ENCODE measurements at regions not wholly inside any gene's neighbourhood (a gene's known extent, or its start where the extent isn't known, plus 50 kb on each side); places are given as distances from the start of the nearest gene placed in this dataset.

GRCh38 chr3:178325330-178325729 is 210.9 kb upstream of the KCNMB2 start:
- no peaks in the 10 kb centered on the region for H3K9me3 ChIP-seq (ENCODE audit: control insufficient read depth in 4 of 4, low read length in 3 of 4)
- TF ChIP-seq YY1 (IDR thresholded peaks at IDR 0.05) (no peak), RAD21 (IDR thresholded peaks at IDR 0.05) (peak; percentile 62 to 67), CTCF (IDR thresholded peaks at IDR 0.05; ENCODE audit: low read depth, low read length, missing input control) (peak; percentile 8)
- no peak overlapping the region for H3K4me3 ChIP-seq (ENCODE audit: low read depth in 1 of 3, low read length in 3 of 3)
- no peak for DNase-seq (ENCODE audit: low spot score)
- no peak overlapping the region for H3K9ac ChIP-seq (ENCODE audit: low read depth in 1 of 2, low read length in 2 of 2)
- H3K36me3 ChIP-seq (ENCODE audit: control insufficient read depth in 4 of 4, insufficient read depth in 3 of 4, low read depth in 1 of 4, low read length in 3 of 4), result no peaks in the 10 kb centered on the region
- H3K4me1 ChIP-seq (ENCODE audit: control insufficient read depth in 4 of 4, insufficient read depth in 4 of 4, low read length in 3 of 4), result peaks cover 0 to 3% (median 0%) of the 10 kb centered on the region in 4 donors
- WGBS, result 20% methylated on average over 1 of the region's 1 CpG
- H3K27me3 ChIP-seq (ENCODE audit: control insufficient read depth in 4 of 4, insufficient read depth in 4 of 4, low read length in 3 of 4), result no peaks in the 10 kb centered on the region
- no peak overlapping the region for H3K27ac ChIP-seq (ENCODE audit: low read depth in 1 of 2, low read length in 2 of 2)

DNA sequence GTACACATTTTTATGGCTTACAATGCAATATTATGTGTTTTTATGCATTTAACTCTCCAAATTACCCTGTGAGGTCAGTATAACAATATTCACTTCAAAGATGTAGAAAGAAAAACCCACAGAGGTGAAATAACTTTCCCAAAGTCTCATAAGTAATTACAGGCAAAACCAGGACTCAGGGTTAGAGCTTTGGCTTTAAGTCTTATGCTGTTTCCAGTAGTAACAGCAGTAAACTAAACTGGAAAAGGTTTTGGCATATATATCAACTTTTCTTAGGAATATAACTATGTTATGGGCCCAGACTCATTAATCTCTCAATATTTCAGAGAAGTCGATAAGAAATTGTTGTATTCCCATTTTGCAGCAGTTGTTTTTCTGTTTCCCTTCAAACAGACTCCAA is 206.3 kb upstream of the KCNMB2 start:
- no peak overlapping the region for H3K4me3 ChIP-seq (ENCODE audit: low read depth in 1 of 3, low read length in 3 of 3)
- H3K9me3 ChIP-seq (ENCODE audit: control insufficient read depth in 4 of 4, low read length in 3 of 4), result no peaks in the 10 kb centered on the region
- no peaks in the 10 kb centered on the region for H3K36me3 ChIP-seq (ENCODE audit: control insufficient read depth in 4 of 4, insufficient read depth in 3 of 4, low read depth in 1 of 4, low read length in 3 of 4)
- no peaks in the 10 kb centered on the region for H3K4me1 ChIP-seq (ENCODE audit: control insufficient read depth in 4 of 4, insufficient read depth in 4 of 4, low read length in 3 of 4)
- TF ChIP-seq, protein P1, sequence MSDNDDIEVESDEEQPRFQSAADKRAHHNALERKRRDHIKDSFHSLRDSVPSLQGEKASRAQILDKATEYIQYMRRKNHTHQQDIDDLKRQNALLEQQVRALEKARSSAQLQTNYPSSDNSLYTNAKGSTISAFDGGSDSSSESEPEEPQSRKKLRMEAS (IDR thresholded peaks at IDR 0.05), result no peak
- TF ChIP-seq YY1 (IDR thresholded peaks at IDR 0.05) (no peak), RAD21 (IDR thresholded peaks at IDR 0.05) (no peak), FOXA1 (IDR thresholded peaks at IDR 0.05) (no peak), SP1 (IDR thresholded peaks at IDR 0.05) (no peak), FOXA2 (IDR thresholded peaks at IDR 0.05) (no peak), JUND (IDR thresholded peaks at IDR 0.05) (no peak), NR2F2 (IDR thresholded peaks at IDR 0.05) (no peak), REST (IDR thresholded peaks at IDR 0.05) (no peak), ZBTB33 (IDR thresholded peaks at IDR 0.05) (no peak), EGR1 (IDR thresholded peaks at IDR 0.05; ENCODE audit: low read depth in 2 of 2) (no peak), HNF4G (IDR thresholded peaks at IDR 0.05) (no peak), HNF4A (conservative IDR thresholded peaks at IDR 0.05) (no peak), CTCF (IDR thresholded peaks at IDR 0.05; ENCODE audit: low read depth, low read length, missing input control) (no peak)
- no peak for DNase-seq (ENCODE audit: low spot score)
- no peaks in the 10 kb centered on the region for H3K27me3 ChIP-seq (ENCODE audit: control insufficient read depth in 4 of 4, insufficient read depth in 4 of 4, low read length in 3 of 4)
- H3K9ac ChIP-seq (ENCODE audit: low read depth in 1 of 2, low read length in 2 of 2), result no peak overlapping the region
- 86% methylated on average over 1 of the region's 1 CpG for WGBS
- no peak overlapping the region for H3K27ac ChIP-seq (ENCODE audit: low read depth in 1 of 2, low read length in 2 of 2)
